Activated T-cell treated with anti-CD3 and anti-CD28 coated beads, Interleukin-2, amount 50 U/mL, for 1 hour (primary cell): ENCODE measurements at regions not wholly inside any gene's neighbourhood (a gene's known extent, or its start where the extent isn't known, plus 50 kb on each side); places are given as distances from the start of the nearest gene placed in this dataset.
"Not testable (repeated sequence)": the region's sequence is repeated elsewhere in the genome, so short reads cannot be mapped to it uniquely, and the experiment has no call there.

Experiments used
- DNase-seq: peaks from one replicate; pipeline ENCODE4 v3.0.0-alpha.2; 2020

- DNase-seq, result no peak
Measured at GRCh38 chr4:187366530-187366929, 629.0 kb upstream of the ZFP42 start.

GRCh38 chr4:187370918-187371317, 624.7 kb upstream of the ZFP42 start:
- no peak for DNase-seq

GRCh38 chr4:187378441-187378840, 617.1 kb upstream of the ZFP42 start:
- no peak for DNase-seq

- DNase-seq, result no peak
Measured at GRCh38 chr4:187380181-187380581, 615.4 kb upstream of the ZFP42 start.

GRCh38 chr4:187383181-187383580, 612.4 kb upstream of the ZFP42 start:
- DNase-seq, result no peak

GRCh38 chr4:187387739-187388138, 607.8 kb upstream of the ZFP42 start:
- no peak for DNase-seq

- no peak for DNase-seq
Measured at GRCh38 chr4:187389420-187389819, 606.2 kb upstream of the ZFP42 start.

- DNase-seq, result no peak
Measured at GRCh38 chr4:187390646-187391045, 604.9 kb upstream of the ZFP42 start.

GRCh38 chr4:187393531-187394344, 601.8 kb upstream of the ZFP42 start:
- no peak for DNase-seq

GRCh38 chr4:187396106-187396505, 599.5 kb upstream of the ZFP42 start:
- no peak for DNase-seq

- not testable (repeated sequence) for DNase-seq
Measured at GRCh38 chr4:187408447-187408846, 587.1 kb upstream of the ZFP42 start.

GRCh38 chr4:187413564-187414358, 581.8 kb upstream of the ZFP42 start:
- DNase-seq, result no peak

GRCh38 chr4:187414716-187415115, 580.9 kb upstream of the ZFP42 start:
- no peak for DNase-seq

GRCh38 chr4:187415231-187415630, 580.3 kb upstream of the ZFP42 start:
- DNase-seq, result no peak

GRCh38 chr4:187416216-187416615, 579.4 kb upstream of the ZFP42 start:
- no peak for DNase-seq

- no peak for DNase-seq
Measured at GRCh38 chr4:187417721-187418120, 577.9 kb upstream of the ZFP42 start.

- no peak for DNase-seq
Measured at GRCh38 chr4:187422655-187423054, 572.9 kb upstream of the ZFP42 start.

GRCh38 chr4:187424636-187425035, 570.9 kb upstream of the ZFP42 start:
- no peak for DNase-seq

- DNase-seq, result no peak
Measured at GRCh38 chr4:187426511-187426910, 569.1 kb upstream of the ZFP42 start.

GRCh38 chr4:187432310-187432709, 563.3 kb upstream of the ZFP42 start:
- DNase-seq, result no peak

- no peak for DNase-seq
Measured at GRCh38 chr4:187433141-187433540, 562.4 kb upstream of the ZFP42 start.

- DNase-seq, result no peak
Measured at GRCh38 chr4:187436251-187436650, 559.3 kb upstream of the ZFP42 start.

GRCh38 chr4:187444061-187444460, 551.5 kb upstream of the ZFP42 start:
- DNase-seq, result no peak

- DNase-seq, result no peak
Measured at GRCh38 chr4:187449702-187450101, 545.9 kb upstream of the ZFP42 start.
